ENCODE measurements at regions not wholly inside any gene's neighbourhood (a gene's known extent, or its start where the extent isn't known, plus 50 kb on each side); places are given as distances from the start of the nearest gene placed in this dataset.
A peak's percentile ranks its signal among the peaks of the same experiment; 100 is the strongest.

GRCh38 chr21:25425156-25425555 lies 182.1 kb downstream of the MRPL39 start:
- DNase-seq (ENCODE audit: low read depth) = no peak
- no peak for TF ChIP-seq CTCF (conservative IDR thresholded peaks at IDR 0.05; ENCODE audit: low read depth, low read length)
- H3K4me3 ChIP-seq (ENCODE audit: low read length) = no peak overlapping the region

- no peak for DNase-seq (ENCODE audit: low read depth)
- H3K4me3 ChIP-seq (ENCODE audit: low read length) = no peak overlapping the region
- TF ChIP-seq CTCF (conservative IDR thresholded peaks at IDR 0.05; ENCODE audit: low read depth, low read length) = no peak
Measured at GRCh38 chr21:25424634-25425033, 182.6 kb downstream of the MRPL39 start.

- H3K4me3 ChIP-seq (ENCODE audit: low read length) = no peak overlapping the region
- no peak for DNase-seq (ENCODE audit: low read depth)
- TF ChIP-seq CTCF (conservative IDR thresholded peaks at IDR 0.05; ENCODE audit: low read depth, low read length) = no peak
Measured at GRCh38 chr21:25424048-25424447, 183.2 kb downstream of the MRPL39 start.

- no peak for TF ChIP-seq CTCF (conservative IDR thresholded peaks at IDR 0.05; ENCODE audit: low read depth, low read length)
- no peak overlapping the region for H3K4me3 ChIP-seq (ENCODE audit: low read length)
- DNase-seq (ENCODE audit: low read depth) = no peak
Measured at GRCh38 chr21:25422610-25423608, 184.4 kb downstream of the MRPL39 start.

GRCh38 chr21:25421321-25422028 lies 185.8 kb downstream of the MRPL39 start:
- no peak overlapping the region for H3K4me3 ChIP-seq (ENCODE audit: low read length)
- DNase-seq (ENCODE audit: low read depth) = no peak
- TF ChIP-seq CTCF (conservative IDR thresholded peaks at IDR 0.05; ENCODE audit: low read depth, low read length) = peak; percentile 70

GRCh38 chr21:25420831-25421230 lies 186.4 kb downstream of the MRPL39 start:
- H3K4me3 ChIP-seq (ENCODE audit: low read length) = no peak overlapping the region
- TF ChIP-seq CTCF (conservative IDR thresholded peaks at IDR 0.05; ENCODE audit: low read depth, low read length) = no peak

More at GRCh38 chr21:25420831-25421230, 186.4 kb downstream of the MRPL39 start:
- no peak for DNase-seq (ENCODE audit: low read depth)

Measured in retinal pigment epithelial cell (primary cell).